ENCODE measurements at regions not wholly inside any gene's neighbourhood (a gene's known extent, or its start where the extent isn't known, plus 50 kb on each side); places are given as distances from the start of the nearest gene placed in this dataset.

DNA sequence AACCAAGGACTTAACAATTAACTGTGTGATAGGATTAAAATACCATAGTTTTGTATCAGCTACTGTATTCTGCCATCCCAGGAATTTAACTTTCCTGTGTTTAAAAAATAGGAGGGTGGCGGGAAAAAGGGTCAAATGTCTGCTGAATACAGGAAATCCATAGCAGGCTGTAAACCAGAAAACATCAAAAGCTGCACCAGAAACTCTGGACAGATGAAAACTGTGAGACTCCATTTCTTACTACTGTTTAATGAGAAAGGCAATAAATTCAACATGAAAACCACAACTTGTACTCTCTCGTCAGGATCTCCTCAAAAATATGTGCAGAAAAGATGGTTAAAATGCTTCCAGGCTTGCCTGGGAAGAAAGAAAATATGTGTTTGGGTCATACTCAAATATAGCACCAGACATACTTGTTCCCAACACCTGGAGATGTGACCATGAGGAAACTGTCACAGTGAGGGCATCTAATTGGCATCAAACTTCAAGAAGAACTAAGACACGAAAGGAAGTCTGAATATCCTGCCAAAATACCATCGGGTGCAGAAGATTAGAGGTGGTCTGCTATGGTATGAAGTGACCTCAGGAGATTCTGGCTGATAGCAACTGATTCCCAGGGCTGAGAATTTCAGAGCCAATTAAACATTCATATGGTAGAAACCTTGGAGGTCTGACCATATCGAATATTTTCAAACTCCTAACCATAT, 164.7 kb upstream of the TARS1 start:
- TF ChIP-seq, protein P1, sequence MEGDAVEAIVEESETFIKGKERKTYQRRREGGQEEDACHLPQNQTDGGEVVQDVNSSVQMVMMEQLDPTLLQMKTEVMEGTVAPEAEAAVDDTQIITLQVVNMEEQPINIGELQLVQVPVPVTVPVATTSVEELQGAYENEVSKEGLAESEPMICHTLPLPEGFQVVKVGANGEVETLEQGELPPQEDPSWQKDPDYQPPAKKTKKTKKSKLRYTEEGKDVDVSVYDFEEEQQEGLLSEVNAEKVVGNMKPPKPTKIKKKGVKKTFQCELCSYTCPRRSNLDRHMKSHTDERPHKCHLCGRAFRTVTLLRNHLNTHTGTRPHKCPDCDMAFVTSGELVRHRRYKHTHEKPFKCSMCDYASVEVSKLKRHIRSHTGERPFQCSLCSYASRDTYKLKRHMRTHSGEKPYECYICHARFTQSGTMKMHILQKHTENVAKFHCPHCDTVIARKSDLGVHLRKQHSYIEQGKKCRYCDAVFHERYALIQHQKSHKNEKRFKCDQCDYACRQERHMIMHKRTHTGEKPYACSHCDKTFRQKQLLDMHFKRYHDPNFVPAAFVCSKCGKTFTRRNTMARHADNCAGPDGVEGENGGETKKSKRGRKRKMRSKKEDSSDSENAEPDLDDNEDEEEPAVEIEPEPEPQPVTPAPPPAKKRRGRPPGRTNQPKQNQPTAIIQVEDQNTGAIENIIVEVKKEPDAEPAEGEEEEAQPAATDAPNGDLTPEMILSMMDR (IDR thresholded peaks at IDR 0.05; ENCODE audit: control extremely low read depth, extremely low read depth, low read depth, missing control alignments) = no peak
- ChIA-PET POLR2A (no interaction called here), CTCF (no interaction called here)
- no peak for DNase-seq (ENCODE audit: extremely low spot score)

DNA sequence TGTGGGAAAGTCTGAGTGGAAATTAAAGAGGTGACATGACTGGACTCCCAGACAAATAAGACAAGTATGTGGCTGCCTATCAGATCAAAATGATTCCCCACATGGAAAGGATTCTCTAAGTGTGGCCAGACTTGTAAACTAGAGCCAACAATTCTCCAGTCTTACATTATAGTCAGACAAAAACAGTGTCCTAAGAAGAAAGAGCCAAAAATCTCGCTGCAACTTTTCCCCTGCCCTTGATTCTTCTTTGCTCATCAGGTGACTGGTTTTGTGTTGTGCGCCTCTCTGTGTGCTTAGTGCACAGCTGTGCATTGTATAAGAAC, 164.2 kb upstream of the TARS1 start:
- ChIA-PET POLR2A (no interaction called here), CTCF (no interaction called here)
- no peak for DNase-seq (ENCODE audit: extremely low spot score)
- TF ChIP-seq, protein P1 (IDR thresholded peaks at IDR 0.05; ENCODE audit: control extremely low read depth, extremely low read depth, low read depth, missing control alignments) = no peak

DNA sequence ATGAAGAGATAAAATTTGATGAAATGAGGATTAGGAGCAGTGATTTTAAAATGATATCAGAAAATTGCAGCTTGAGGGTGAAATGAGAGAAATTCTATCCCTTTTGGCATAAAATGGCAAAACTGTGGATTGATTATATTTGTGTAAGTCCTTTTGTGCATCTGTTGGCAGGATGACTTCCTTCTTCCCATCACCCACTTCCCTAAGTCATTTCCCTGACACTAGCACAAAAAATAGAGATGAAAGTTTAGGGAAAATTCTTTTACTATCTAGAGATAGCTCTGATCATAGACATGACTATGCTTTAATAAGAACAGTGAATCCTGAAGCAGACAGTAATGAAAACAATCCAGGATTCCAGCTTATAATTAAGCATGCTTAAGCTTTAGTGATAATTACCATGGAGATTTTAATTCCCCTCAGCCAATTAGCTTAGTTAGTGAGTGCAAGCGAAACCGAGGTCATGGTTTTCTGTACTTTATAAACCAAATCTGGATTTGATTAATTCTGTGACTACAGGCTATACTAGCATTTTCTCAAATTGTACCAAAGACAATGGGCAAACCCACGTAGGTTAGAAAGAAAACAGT, 163.6 kb upstream of the TARS1 start:
- POLR2A ChIA-PET = no interaction called here
- TF ChIP-seq, protein P1 (IDR thresholded peaks at IDR 0.05; ENCODE audit: control extremely low read depth, extremely low read depth, low read depth, missing control alignments) = no peak
- CTCF ChIA-PET = no interaction called here
- no peak for DNase-seq (ENCODE audit: extremely low spot score)

DNA sequence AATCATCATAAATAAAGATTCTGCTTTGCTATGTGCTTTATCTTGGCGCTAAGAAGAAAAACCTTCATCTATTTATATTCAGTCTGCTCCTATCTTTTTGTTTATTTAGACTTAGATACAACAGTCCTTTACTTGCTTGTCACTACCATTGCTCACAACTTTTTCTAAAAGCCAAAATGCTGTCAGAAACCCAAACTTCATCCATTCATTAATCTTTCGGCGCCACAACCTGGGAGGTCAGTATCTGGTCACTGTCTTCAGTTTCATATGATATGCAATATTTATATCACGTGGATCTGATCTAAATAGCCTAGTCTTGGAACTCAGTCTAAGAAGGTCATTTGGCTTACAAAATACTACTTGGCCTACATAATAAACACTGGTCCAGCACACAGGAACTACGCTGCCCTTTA, 159.3 kb upstream of the TARS1 start:
- TF ChIP-seq, protein P1 (IDR thresholded peaks at IDR 0.05; ENCODE audit: control extremely low read depth, extremely low read depth, low read depth, missing control alignments) = no peak
- CTCF ChIA-PET = interaction anchor here (1.2 kb wide), 1 partner anchor 9 kb away, joined by 3 read pairs; no protein-coding TSS in a partner anchor
- DNase-seq (ENCODE audit: extremely low spot score) = no peak
- POLR2A ChIA-PET = no interaction called here

DNA sequence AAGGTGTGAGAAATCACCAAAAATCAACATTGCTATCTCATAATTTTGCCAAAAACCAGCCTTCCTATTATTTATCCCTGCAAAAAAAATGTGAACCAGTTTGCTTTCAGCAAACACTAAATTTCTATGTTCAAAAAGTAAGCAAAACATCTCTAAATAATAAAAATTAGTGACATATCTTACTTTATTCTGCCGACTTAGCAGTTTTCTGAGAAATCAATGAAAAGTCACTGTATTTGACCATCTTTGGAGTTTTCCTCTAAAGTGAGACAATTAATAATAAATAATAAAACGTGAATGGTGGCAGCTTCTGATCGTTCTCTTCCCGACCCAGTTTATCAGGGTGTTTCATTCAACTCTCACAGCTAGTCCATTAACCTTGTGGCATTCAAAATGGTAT, 158.6 kb upstream of the TARS1 start:
- ChIA-PET POLR2A (no interaction called here), CTCF (no interaction called here)

DNA sequence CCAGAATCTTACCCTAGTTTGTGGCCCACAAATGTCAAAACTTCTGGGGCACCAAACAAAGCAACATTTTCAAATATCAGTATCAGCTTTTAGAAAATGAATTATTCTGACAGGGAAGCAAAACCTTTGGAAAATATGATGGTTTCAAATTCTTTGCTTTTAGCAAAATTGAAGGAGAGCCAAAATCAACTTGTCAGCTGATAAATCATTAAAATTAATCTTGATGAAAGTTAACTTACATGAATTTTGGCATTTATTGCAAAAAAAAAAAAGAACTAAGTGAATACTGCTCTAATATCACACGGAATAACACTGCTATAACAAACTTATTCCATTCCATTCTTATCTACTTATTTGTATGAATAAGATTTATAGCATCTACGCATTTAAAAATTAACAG, 158.1 kb upstream of the TARS1 start:
- no peak for DNase-seq (ENCODE audit: extremely low spot score)
- POLR2A ChIA-PET = no interaction called here
- TF ChIP-seq, protein P1 (IDR thresholded peaks at IDR 0.05; ENCODE audit: control extremely low read depth, extremely low read depth, low read depth, missing control alignments) = no peak
- CTCF ChIA-PET = no interaction called here

More for the DNA sequence above, 158.6 kb upstream of the TARS1 start:
- TF ChIP-seq, protein P1 (IDR thresholded peaks at IDR 0.05; ENCODE audit: control extremely low read depth, extremely low read depth, low read depth, missing control alignments) = no peak
- no peak for DNase-seq (ENCODE audit: extremely low spot score)

All from GM10248 (cell line).